IPS-18a (cell line): ENCODE measurements at regions not wholly inside any gene's neighbourhood (a gene's known extent, or its start where the extent isn't known, plus 50 kb on each side); places are given as distances from the start of the nearest gene placed in this dataset.

Experiments used
- H3K27ac ChIP-seq: one replicate; pipeline ENCODE4 v1.5.1; 2013; ENCODE audit warnings: low read length
- H3K27me3 ChIP-seq: one replicate; pipeline ENCODE4 v1.6.1; 2013; ENCODE audit warnings: mild to moderate bottlenecking, low read length; ENCODE audit not compliant: control insufficient read depth, insufficient read depth
- H3K36me3 ChIP-seq: one replicate; pipeline ENCODE4 v1.6.1; 2013; ENCODE audit warnings: low read depth, low read length; ENCODE audit not compliant: control insufficient read depth
- H3K4me1 ChIP-seq: one replicate; pipeline ENCODE4 v1.6.1; 2013; ENCODE audit warnings: low read depth, low read length; ENCODE audit not compliant: control insufficient read depth
- H3K4me3 ChIP-seq: one replicate; pipeline ENCODE4 v1.5.1; 2013; ENCODE audit warnings: low read length
- H3K9ac ChIP-seq: one replicate; pipeline ENCODE4 v1.6.1; 2013; ENCODE audit warnings: mild to moderate bottlenecking, low read length, moderate library complexity
- H3K9me3 ChIP-seq: one replicate; pipeline ENCODE4 v1.6.1; 2013; ENCODE audit warnings: low read depth, low read length; ENCODE audit not compliant: control insufficient read depth

DNA sequence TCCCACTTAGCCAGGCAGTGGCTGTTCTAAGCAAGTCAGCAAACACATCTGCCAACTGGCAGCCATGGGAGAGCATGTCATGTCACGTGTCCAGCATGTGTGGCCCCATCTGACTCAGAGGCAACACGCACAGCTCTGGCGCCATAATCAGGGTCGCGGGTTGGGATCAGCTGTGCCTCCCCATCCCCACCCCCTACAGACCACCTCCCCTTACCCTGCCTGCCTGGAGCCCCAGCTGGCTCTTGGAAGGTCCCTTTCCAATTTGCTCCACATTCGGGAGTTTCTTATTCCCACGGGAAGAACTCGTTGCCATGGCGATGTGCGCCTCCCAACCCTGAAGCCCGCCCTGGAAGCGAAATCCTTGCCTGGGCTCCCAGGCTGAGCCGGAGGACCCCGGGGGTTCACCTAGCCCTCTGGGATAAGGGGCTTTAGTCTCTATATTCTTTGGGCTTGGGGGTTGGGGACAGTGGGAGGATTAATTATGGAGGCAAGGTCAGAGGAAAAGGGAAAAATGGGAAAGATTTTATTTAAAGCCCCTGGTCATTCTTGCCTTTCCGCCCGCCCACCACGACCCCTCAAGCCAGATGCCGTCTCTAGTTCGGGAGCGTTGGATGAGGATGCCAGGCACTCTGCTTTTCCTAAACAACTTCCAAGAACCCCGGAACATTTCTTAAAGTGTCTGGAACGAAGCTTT, 283.7 kb downstream of the ZEB1 start:
- H3K9ac ChIP-seq, result peak overlapping the region; percentile 50
- H3K4me1 ChIP-seq, result peaks cover 5% of the 10 kb centered on the region
- H3K27me3 ChIP-seq, result no peaks in the 10 kb centered on the region
- H3K27ac ChIP-seq, result no peak overlapping the region
- H3K9me3 ChIP-seq, result no peaks in the 10 kb centered on the region
- H3K36me3 ChIP-seq, result no peaks in the 10 kb centered on the region
- H3K4me3 ChIP-seq, result peak overlapping the region; percentile 73

DNA sequence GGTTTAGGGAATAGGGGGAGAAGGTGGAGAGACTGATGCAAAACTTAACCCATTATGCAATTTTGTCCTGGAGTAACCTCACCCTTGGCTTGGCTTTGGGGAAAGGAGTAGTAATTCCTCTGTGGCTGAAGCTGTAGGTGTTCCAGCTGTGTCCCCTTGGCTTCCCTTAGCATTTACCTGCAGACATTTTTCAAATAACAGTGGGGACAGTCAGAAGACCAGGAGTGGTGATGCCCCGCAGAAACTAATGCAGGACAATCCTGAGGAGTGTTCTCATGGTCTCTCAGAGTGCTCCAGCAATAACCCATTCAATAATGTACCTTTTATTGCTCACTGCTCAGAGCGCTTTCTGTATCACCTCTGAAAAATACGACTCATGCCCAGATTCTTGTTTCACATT, 282.1 kb downstream of the ZEB1 start:
- Histone ChIP-seq H3K4me3 (no peak overlapping the region), H3K9ac (no peak overlapping the region), H3K27me3 (no peaks in the 10 kb centered on the region), H3K27ac (no peak overlapping the region), H3K9me3 (no peaks in the 10 kb centered on the region), H3K4me1 (peaks cover 5% of the 10 kb centered on the region), H3K36me3 (no peaks in the 10 kb centered on the region)

DNA sequence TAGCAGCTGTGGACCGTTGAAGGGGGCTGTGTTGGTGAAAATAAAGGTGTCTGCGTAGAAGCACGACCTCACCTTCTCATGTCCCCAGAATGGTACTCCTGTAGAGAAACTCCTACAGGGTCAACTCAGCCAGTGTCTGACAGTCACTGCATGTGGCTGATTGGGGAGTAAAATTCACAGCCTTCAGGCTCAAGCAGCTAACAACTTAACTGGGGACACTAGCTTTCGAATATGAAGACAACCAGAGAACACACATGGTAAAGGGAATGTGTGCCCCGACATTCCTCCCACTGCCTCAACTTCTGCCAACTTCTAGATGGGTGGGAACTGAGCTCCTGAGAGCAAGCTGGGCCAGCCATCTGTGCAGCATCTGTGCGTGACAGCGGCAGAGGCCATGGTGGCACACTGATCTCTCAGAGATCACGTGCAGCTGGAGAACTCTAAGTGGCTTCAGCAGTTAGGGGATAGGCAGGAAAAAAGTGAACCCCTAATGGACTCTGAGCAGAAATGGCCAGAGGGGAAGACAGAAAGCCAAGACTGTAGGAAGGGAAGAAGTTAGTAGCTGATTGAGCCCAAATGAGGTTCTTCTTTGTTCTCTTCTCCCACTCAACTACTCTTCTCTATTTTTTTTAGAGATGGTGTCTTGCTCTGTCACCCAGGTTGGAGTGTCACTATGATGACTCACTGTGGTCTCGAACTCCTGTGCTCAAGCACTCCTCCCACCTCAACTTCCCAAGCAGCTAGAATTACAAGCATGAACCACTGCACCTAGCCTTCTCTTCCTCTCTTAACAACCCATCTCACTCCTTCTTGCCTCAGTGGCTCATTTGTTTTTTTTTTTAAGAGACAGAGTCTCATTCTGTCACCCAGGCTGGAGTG, 280.8 kb downstream of the ZEB1 start:
- H3K4me3 ChIP-seq, result no peak overlapping the region
- H3K9ac ChIP-seq, result no peak overlapping the region
- no peaks in the 10 kb centered on the region for H3K27me3 ChIP-seq
- no peaks in the 10 kb centered on the region for H3K9me3 ChIP-seq
- H3K4me1 ChIP-seq, result peaks cover 5% of the 10 kb centered on the region
- H3K27ac ChIP-seq, result no peak overlapping the region
- no peaks in the 10 kb centered on the region for H3K36me3 ChIP-seq

DNA sequence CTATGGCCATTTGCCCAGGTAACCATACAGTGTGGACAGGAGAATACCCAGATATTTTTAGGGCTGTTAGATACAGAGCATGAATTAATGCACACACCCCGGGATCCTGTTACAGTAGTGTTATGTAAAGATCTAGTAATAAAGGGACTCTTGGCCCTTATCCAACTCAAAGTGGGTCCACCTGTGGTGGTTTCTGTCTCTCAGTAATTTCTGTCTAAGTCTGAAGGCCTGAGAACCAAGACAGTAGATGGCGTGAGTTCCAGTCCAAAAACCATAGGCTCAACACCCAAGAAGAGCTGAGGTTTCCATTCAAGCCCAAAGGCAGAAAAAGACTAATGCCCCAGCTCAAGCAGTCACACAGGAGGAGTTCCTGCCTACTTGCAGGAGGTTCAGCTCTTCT, 277.7 kb downstream of the ZEB1 start:
- H3K9ac ChIP-seq, result no peak overlapping the region
- no peaks in the 10 kb centered on the region for H3K27me3 ChIP-seq
- H3K4me3 ChIP-seq, result no peak overlapping the region
- H3K27ac ChIP-seq, result no peak overlapping the region
- H3K9me3 ChIP-seq, result no peaks in the 10 kb centered on the region
- no peaks in the 10 kb centered on the region for H3K4me1 ChIP-seq
- no peaks in the 10 kb centered on the region for H3K36me3 ChIP-seq

DNA sequence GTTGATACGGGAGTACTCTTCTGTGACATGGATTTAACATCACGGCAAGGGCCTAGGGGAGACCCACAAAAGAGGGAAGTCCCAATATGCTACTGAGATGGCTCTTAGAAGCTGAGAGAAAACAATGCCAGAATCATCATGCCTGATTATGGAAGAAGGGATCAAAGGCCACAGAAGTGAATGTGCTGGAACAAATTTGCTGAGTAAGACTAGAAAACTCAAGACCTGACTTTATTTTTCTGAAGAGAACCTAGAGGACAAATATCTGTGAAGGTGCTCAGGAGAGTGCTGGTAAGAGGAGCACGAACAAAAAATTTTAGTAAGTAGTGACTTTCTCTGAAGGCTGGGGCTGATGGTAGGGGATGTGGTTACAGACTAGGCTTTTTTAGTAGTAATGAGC, 277.0 kb downstream of the ZEB1 start:
- no peaks in the 10 kb centered on the region for H3K27me3 ChIP-seq
- no peak overlapping the region for H3K9ac ChIP-seq
- H3K4me3 ChIP-seq, result no peak overlapping the region
- H3K27ac ChIP-seq, result no peak overlapping the region
- H3K9me3 ChIP-seq, result no peaks in the 10 kb centered on the region
- H3K4me1 ChIP-seq, result no peaks in the 10 kb centered on the region
- H3K36me3 ChIP-seq, result no peaks in the 10 kb centered on the region

DNA sequence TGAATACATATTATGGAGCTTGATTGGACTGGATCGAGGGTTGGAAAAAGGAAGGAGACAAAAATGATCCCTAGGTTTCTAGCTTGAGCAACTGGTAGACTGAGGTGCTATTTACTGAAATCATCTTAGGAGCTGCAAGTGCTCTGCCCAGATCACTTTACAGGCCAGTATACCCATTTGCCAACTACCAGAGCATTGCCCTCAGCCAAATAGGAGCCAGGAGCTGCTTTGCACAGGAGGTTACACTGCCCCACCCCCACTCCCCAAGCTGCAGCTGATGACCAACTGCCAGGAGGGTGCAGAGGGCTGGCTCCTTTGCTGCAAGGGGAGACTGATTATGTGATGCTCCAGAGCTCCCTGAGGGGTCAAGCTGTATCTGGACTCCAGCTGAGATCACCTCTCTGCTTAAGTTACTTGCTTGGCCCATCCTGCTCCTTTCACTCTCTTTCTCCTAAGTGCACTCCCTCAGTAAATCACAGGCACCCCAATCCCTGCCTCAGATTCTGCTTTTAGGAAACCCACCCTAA, 275.4 kb downstream of the ZEB1 start:
- Histone ChIP-seq H3K9ac (no peak overlapping the region), H3K4me1 (no peaks in the 10 kb centered on the region), H3K27ac (no peak overlapping the region)

DNA sequence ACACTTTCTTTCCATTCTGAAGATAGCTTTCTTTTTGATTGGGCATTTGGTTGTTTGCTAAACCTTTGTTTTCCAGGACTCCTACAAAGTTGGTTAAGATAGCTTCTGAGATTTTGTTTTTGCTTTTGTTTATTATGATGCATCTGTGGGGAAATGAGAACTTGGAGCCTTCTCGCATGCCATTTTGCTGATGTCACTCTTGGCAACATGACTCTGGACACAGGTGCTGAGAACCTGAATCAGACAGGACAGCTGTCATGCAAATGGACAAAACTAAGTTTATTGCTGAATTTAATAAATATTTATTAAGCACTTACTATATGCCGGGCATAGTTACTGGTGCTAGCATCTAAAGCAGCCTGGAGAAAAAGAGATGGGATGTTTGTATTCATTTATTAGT, 274.1 kb downstream of the ZEB1 start:
- Histone ChIP-seq H3K4me1 (no peaks in the 10 kb centered on the region), H3K27ac (no peak overlapping the region), H3K36me3 (no peaks in the 10 kb centered on the region), H3K4me3 (no peak overlapping the region), H3K9me3 (no peaks in the 10 kb centered on the region), H3K27me3 (no peaks in the 10 kb centered on the region), H3K9ac (no peak overlapping the region)

More for the DNA sequence above, 275.4 kb downstream of the ZEB1 start:
- Histone ChIP-seq H3K4me3 (no peak overlapping the region), H3K27me3 (no peaks in the 10 kb centered on the region), H3K9me3 (no peaks in the 10 kb centered on the region), H3K36me3 (no peaks in the 10 kb centered on the region)

DNA sequence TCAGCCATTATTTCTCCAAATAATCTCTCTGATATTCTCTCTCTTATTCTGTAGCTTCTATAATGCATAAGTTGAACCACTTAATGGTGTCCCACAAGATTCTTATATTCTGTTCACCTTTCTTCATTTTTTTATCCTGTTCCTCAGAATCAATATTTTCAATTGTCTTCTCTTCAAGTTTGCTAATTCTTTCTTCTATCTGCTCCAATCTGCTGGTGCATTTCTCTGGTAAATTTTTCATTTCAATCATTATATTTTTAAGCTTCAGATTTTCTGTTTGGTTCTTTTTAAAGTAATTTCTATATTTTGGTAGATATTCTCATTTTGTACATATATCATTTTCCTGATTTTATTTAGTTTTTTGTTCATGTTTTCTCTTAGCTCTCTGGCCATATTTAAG, 272.6 kb downstream of the ZEB1 start:
- Histone ChIP-seq H3K27ac (no peak overlapping the region), H3K9me3 (no peaks in the 10 kb centered on the region), H3K9ac (no peak overlapping the region), H3K4me1 (no peaks in the 10 kb centered on the region), H3K4me3 (no peak overlapping the region), H3K27me3 (no peaks in the 10 kb centered on the region), H3K36me3 (no peaks in the 10 kb centered on the region)

DNA sequence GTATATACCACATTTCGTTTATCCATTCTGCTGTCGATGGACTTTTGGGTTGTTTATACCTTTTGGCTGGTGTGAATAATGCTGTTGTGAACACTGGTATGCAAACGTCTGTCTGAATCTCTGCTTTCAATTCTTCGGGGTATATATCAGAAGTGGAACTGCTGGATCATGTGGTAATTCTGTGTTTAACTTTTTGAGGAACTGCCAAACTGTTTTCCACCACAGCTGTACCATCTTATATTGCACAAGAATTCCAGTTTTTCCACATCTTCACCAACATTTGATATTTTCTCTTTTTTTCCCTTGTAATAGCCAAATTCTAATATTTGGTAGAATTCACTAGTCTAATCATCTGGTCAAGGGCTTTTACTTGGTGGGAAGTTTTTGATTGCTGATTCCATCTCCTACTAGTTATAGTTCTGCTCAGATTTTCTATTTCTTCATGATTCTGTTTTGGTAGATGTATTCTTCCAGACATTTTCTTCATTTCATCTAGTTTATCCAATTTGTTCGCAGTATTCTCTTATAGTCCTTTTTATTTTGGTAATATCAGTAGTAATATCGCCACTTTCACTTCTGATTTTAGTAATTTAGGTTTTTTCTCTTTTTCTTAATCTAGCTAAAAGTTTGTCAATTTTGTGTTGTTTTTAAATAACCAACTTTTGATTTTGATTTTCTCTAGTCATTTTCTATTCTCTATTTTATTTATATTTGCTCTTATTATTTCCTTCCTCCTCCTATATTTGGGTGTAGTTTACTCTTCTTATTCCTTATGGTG, 271.2 kb downstream of the ZEB1 start:
- H3K27me3 ChIP-seq, result no peaks in the 10 kb centered on the region
- no peak overlapping the region for H3K27ac ChIP-seq
- no peaks in the 10 kb centered on the region for H3K4me1 ChIP-seq
- H3K4me3 ChIP-seq, result no peak overlapping the region
- no peaks in the 10 kb centered on the region for H3K36me3 ChIP-seq
- no peak overlapping the region for H3K9ac ChIP-seq
- H3K9me3 ChIP-seq, result no peaks in the 10 kb centered on the region

DNA sequence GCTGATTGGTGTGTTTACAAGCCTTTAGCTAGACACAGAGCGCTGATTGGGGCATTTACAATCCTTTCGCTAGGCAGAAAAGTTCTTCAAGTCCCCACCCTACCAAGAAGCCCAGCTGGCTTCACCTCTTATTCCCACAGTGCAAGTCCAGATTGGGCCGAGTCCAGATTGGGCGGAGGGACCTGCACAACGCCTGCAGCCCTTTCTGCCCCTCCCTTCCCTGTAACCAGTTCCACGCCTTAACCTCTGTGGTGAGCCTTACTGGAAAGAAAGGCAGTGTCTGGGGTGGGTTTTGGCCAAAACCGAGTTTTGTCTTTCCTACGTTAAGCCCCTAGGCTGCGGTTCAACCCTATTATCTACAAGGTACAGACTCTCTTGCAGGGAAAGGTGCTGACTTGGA, 268.7 kb downstream of the ZEB1 start:
- Histone ChIP-seq H3K9ac (no peak overlapping the region), H3K4me1 (peaks cover 4% of the 10 kb centered on the region), H3K9me3 (no peaks in the 10 kb centered on the region), H3K36me3 (no peaks in the 10 kb centered on the region), H3K4me3 (no peak overlapping the region), H3K27me3 (no peaks in the 10 kb centered on the region), H3K27ac (no peak overlapping the region)
